HG02852 (cell line): ENCODE measurements at regions not wholly inside any gene's neighbourhood (a gene's known extent, or its start where the extent isn't known, plus 50 kb on each side); places are given as distances from the start of the nearest gene placed in this dataset.
"Not testable (repeated sequence)": the region's sequence is repeated elsewhere in the genome, so short reads cannot be mapped to it uniquely, and the experiment has no call there.

Source experiments
- ATAC-seq: cut with Tn5 transposase; IDR thresholded peaks from one replicate; pipeline ENCODE4 v1.9.1; 2021; ENCODE audit warnings: mild to moderate bottlenecking, moderate library complexity; ENCODE audit not compliant: unreplicated experiment

GRCh38 chr6:69623357-69623756, 173.5 kb downstream of the LMBRD1 start:
- no peak for ATAC-seq

DNA sequence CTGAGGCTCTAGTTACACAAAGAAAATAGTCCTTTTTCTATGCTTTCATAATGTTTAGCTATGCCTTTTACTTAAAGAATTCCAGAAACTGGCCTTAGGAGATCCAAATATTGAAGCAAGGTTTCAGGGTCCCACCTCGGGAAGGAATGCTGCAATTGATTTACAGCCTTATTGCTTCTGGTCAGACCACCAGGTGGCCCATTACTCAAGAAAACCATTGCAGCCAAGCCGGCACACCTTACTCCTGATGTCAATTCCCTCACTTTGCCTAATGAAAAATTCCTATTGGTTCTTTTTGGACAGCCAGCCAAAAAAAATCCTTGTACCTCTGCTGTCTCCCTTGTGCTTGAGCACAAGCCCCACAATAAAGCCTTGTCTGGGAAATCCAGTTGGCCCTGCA, 173.9 kb downstream of the LMBRD1 start:
- no peak for ATAC-seq

GRCh38 chr6:69622230-69622629, 174.6 kb downstream of the LMBRD1 start:
- ATAC-seq, result no peak

DNA sequence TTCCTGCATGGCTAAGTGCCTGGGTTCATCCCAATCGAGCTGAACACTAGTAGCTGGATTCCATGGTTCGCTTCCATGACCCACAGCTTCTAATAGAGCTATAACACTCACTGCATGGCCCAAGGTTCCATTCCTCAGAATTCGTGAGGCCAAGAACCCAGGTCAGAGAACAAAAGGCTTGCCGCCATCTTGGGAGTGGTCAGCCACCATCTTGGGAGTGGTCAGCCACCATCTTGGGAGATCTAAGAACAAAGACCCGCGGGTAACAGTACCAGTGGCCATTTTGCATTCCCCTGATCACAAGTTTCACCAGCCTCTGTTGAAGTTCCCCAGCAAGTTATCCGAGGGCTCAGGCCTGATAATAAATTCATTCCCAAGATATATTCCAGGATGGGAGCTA, 179.6 kb downstream of the LMBRD1 start:
- no peak for ATAC-seq

DNA sequence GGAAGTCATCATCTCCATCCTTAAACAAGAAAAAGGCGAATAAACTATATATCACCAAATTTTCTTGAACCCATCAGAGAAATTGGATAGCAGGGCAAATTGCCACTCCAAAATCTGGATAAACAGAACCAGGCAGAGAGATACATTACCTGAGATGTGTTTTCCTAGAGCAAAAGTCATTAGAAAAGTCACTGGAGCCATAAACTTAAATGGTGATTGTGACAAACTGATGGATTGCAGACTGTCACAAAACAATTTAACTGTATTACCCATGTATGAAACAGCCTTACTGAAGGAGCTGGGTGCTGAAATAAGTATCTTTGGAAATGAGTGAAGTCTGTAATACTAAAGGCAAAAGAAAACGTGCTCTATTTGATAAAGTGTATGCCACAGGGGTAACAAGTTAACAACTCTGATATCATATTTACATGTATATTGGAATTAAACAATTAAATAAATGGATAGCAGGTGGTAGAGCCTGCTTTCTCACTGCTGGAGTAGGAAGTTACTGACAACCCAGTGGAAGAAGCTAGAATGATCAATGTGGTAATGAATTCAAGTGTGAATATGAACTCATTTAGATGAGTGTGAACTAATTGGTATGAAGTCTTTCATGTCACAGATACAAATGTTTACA, 186.9 kb downstream of the LMBRD1 start:
- no peak for ATAC-seq

- no peak for ATAC-seq
These were observed 195.7 kb downstream of the LMBRD1 start for GRCh38 chr6:69601132-69601531.

GRCh38 chr6:69594405-69594804, 202.4 kb downstream of the LMBRD1 start:
- ATAC-seq, result no peak

DNA sequence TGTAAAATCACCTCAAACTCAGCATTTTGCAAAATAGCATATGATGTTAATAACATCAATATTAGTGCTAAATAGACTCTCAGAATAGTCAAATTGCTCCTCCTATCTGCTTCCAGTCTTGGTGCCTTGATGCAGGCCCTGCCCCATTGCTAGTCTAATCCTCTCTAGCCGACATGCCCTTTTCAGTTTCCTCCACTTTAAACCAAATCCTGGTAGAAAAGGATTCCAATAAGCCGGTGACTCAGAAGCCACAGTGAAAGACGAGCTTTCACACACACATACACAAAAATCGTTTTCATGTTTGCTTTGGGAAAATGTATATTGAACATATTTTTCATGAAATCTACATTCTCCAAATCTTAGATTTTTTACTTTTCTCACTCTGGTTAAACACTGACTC, 203.1 kb downstream of the LMBRD1 start:
- ATAC-seq, result no peak

GRCh38 chr6:69589626-69590025, 207.2 kb downstream of the LMBRD1 start:
- ATAC-seq, result no peak

DNA sequence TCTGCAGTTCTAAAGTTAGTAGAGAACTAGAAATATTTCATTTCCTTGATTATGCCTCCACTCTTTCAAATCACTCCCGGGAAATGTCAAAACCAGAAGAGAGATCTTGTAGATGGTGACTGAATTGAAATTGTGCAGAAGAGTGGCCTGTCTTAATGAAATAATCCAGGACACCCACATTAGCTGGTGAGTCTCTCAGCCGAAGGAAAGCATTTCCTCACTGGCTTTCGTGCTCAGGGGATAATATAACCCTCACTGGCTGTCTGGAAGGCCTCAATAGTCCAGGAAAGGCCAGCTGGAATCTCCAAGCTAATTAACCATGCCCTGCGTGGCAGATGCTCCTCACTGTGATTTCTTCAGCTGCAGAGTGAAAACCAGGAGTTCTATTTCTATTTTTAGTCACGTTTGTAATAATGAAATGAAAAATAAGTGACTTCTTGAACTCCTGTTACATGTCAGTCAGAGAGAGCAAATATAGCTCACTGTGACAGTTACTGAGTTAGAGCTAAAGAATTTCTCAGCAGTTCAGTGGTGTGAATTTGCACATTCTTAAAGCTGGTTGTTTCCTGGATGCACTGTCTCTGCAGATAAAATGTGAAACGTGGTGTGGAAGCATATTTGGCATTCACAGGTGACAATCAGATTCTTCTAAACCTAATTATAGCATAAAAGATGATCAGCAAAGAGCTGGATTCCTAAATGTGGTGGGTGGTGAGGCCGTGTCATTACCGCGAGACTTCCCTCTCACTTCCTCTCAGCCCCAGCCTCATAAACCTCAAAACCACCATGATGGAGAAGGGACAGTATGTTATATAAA, 211.7 kb downstream of the LMBRD1 start:
- peak; percentile 88 for ATAC-seq

DNA sequence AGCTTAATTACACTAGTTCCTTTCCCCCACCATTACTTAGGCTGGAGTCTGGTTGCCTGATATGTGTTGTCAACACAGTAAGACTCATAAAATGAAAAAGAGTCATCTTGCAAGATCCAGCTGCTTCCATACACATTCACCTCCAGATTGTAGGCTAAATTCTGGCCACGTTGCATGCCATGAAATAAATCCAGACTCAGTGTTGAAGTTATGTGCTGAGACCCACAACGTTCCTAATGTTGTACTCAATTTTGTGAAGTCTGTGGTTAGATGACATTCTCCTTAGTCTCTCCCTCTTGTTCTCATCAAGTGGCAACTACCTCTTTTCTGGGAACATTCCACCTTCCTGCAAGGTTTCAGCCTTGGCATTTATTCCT, 212.3 kb downstream of the LMBRD1 start:
- ATAC-seq, result no peak

- no peak for ATAC-seq
These were observed 215.2 kb downstream of the LMBRD1 start for GRCh38 chr6:69581581-69581980.

DNA sequence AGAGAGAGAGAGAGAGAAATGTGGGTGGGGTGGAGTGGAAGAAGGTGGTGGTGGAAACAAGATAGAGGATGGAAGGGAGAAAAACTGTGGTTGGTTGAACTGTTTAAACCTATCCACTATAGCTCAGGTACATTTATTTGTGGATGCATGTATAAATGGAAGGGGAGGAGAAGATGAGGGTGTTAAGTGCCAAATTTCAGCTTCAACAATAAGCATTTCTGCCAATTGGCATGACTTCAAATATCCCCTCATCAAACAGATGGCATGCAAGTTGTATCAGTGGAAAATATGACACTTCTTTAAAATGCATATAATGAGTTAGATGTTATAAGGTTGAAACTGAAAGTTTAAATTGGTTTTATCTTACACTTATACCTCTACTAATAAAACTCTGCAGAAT, 216.1 kb downstream of the LMBRD1 start:
- no peak for ATAC-seq

GRCh38 chr6:69578361-69578890, 218.4 kb downstream of the LMBRD1 start:
- ATAC-seq, result no peak

- no peak for ATAC-seq
These were observed 225.6 kb downstream of the LMBRD1 start for GRCh38 chr6:69571234-69571633.

GRCh38 chr6:69570106-69570505, 226.7 kb downstream of the LMBRD1 start:
- ATAC-seq, result no peak

- ATAC-seq, result not testable (repeated sequence)
These were observed 236.2 kb downstream of the LMBRD1 start for GRCh38 chr6:69560597-69560996.

- no peak for ATAC-seq
These were observed 241.6 kb downstream of the LMBRD1 start for GRCh38 chr6:69555088-69555638.

- ATAC-seq, result peak; percentile 80
These were observed 254.3 kb downstream of the LMBRD1 start for GRCh38 chr6:69542494-69542893.

DNA sequence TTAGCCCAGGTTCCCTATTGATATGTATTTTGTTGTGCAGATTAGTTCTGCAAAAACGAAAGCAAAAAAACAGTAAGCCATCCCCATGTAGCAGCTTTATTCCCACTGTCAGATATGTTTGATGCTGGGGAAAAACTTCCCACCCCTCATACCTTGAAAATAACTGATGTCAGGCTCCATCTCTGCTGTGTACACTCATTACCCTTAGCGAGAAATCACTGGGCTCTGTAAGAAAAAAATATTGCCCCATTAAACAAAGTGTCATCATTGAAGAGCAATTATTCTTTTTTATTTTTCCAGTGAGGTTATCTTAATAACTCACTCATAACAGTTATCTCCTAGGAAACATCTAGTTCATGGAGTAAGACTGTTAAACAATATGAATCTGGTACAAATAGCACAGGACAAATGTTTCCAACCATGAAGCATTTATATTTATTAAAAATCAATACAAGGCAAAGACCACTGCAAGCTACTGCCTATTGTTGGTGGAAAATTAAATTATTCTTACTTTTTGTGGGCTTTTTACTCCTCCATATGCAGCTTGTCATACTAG, 268.8 kb downstream of the LMBRD1 start:
- no peak for ATAC-seq

DNA sequence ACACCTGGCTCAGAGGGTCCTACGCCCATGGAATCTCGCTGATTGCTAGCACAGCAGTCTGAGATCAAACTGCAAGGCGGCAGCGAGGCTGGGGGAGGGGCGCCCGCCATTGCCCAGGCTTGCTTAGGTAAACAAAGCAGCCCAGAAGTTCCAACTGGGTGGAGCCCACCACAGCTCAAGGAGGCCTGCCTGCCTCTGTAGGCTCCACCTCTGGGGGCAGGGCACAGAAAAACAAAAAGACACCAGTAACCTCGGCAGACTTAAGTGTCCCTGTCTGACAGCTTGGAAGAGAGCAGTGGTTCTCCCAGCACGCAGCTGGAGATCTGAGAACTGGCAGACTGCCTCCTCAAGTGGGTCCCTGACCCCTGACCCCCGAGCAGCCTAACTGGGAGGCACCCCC, 281.3 kb downstream of the LMBRD1 start:
- ATAC-seq, result not testable (repeated sequence)

DNA sequence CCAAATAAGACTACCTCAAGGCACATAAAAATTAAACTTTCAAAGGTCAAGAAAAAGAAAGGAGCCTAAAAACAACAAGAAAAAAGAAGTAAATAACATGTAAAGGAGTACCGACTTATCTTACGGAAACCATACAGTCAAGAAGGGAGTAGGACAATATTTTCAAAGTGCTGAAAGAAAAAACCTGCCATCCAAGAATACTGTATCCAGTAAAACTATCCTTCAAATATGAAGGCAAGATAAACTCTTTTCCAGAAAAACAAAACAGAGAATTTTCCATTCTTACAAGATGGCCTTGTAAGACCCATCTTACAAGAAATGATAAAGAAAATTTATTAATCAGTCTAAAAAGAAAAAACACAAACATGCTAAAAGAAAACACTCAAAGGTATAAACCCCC, 302.2 kb downstream of the LMBRD1 start:
- ATAC-seq, result no peak
